ENCODE measurements at regions not wholly inside any gene's neighbourhood (a gene's known extent, or its start where the extent isn't known, plus 50 kb on each side); places are given as distances from the start of the nearest gene placed in this dataset.

- no peaks in the 10 kb centered on the region for H3K4me1 ChIP-seq (ENCODE audit: control insufficient read depth, insufficient read depth, low read length, poor library complexity, severe bottlenecking)
- no peak overlapping the region for H3K27ac ChIP-seq (ENCODE audit: insufficient read depth, low read length, poor library complexity, severe bottlenecking)
- no peaks in the 10 kb centered on the region for H3K36me3 ChIP-seq (ENCODE audit: control insufficient read depth, insufficient read depth, low read length)
- no peaks in the 10 kb centered on the region for H3K27me3 ChIP-seq (replicated peaks; ENCODE audit: control insufficient read depth, insufficient read depth, low read length, poor library complexity, severe bottlenecking)
- H3K4me3 ChIP-seq (ENCODE audit: insufficient read depth, low read depth, low read length, poor library complexity, severe bottlenecking) = no peak overlapping the region
- no peak for DNase-seq
- H3K9me3 ChIP-seq (ENCODE audit: control insufficient read depth, low read length) = no peaks in the 10 kb centered on the region
Measured at GRCh38 chr12:82176761-82177490, 181.3 kb downstream of the CCDC59 start.

GRCh38 chr12:82176026-82176425, 182.2 kb downstream of the CCDC59 start:
- Histone ChIP-seq H3K9me3 (ENCODE audit: control insufficient read depth, low read length) (no peaks in the 10 kb centered on the region), H3K27ac (ENCODE audit: insufficient read depth, low read length, poor library complexity, severe bottlenecking) (no peak overlapping the region), H3K27me3 (replicated peaks; ENCODE audit: control insufficient read depth, insufficient read depth, low read length, poor library complexity, severe bottlenecking) (no peaks in the 10 kb centered on the region), H3K36me3 (ENCODE audit: control insufficient read depth, insufficient read depth, low read length) (no peaks in the 10 kb centered on the region), H3K4me3 (ENCODE audit: insufficient read depth, low read depth, low read length, poor library complexity, severe bottlenecking) (no peak overlapping the region), H3K4me1 (ENCODE audit: control insufficient read depth, insufficient read depth, low read length, poor library complexity, severe bottlenecking) (no peaks in the 10 kb centered on the region)
- no peak for DNase-seq

GRCh38 chr12:82174936-82175335, 183.3 kb downstream of the CCDC59 start:
- Histone ChIP-seq H3K27me3 (replicated peaks; ENCODE audit: control insufficient read depth, insufficient read depth, low read length, poor library complexity, severe bottlenecking) (no peaks in the 10 kb centered on the region), H3K27ac (ENCODE audit: insufficient read depth, low read length, poor library complexity, severe bottlenecking) (no peak overlapping the region), H3K4me1 (ENCODE audit: control insufficient read depth, insufficient read depth, low read length, poor library complexity, severe bottlenecking) (no peaks in the 10 kb centered on the region), H3K9me3 (ENCODE audit: control insufficient read depth, low read length) (no peaks in the 10 kb centered on the region), H3K36me3 (ENCODE audit: control insufficient read depth, insufficient read depth, low read length) (no peaks in the 10 kb centered on the region), H3K4me3 (ENCODE audit: insufficient read depth, low read depth, low read length, poor library complexity, severe bottlenecking) (no peak overlapping the region)
- no peak for DNase-seq

- DNase-seq = no peak
- Histone ChIP-seq H3K9me3 (ENCODE audit: control insufficient read depth, low read length) (no peaks in the 10 kb centered on the region), H3K4me1 (ENCODE audit: control insufficient read depth, insufficient read depth, low read length, poor library complexity, severe bottlenecking) (no peaks in the 10 kb centered on the region), H3K27ac (ENCODE audit: insufficient read depth, low read length, poor library complexity, severe bottlenecking) (no peak overlapping the region), H3K27me3 (replicated peaks; ENCODE audit: control insufficient read depth, insufficient read depth, low read length, poor library complexity, severe bottlenecking) (no peaks in the 10 kb centered on the region), H3K36me3 (ENCODE audit: control insufficient read depth, insufficient read depth, low read length) (no peaks in the 10 kb centered on the region), H3K4me3 (ENCODE audit: insufficient read depth, low read depth, low read length, poor library complexity, severe bottlenecking) (no peak overlapping the region)
Measured at GRCh38 chr12:82174383-82174782, 183.8 kb downstream of the CCDC59 start.

- no peaks in the 10 kb centered on the region for H3K9me3 ChIP-seq (ENCODE audit: control insufficient read depth, low read length)
Measured at GRCh38 chr12:82149045-82149444, 209.1 kb downstream of the CCDC59 start.

GRCh38 chr12:82146740-82147139, 211.4 kb downstream of the CCDC59 start:
- no peaks in the 10 kb centered on the region for H3K4me1 ChIP-seq (ENCODE audit: control insufficient read depth, insufficient read depth, low read length, poor library complexity, severe bottlenecking)
- no peak overlapping the region for H3K4me3 ChIP-seq (ENCODE audit: insufficient read depth, low read depth, low read length, poor library complexity, severe bottlenecking)
- H3K36me3 ChIP-seq (ENCODE audit: control insufficient read depth, insufficient read depth, low read length) = no peaks in the 10 kb centered on the region
- H3K27me3 ChIP-seq (replicated peaks; ENCODE audit: control insufficient read depth, insufficient read depth, low read length, poor library complexity, severe bottlenecking) = no peaks in the 10 kb centered on the region
- no peak for DNase-seq
- no peak overlapping the region for H3K27ac ChIP-seq (ENCODE audit: insufficient read depth, low read length, poor library complexity, severe bottlenecking)
- no peaks in the 10 kb centered on the region for H3K9me3 ChIP-seq (ENCODE audit: control insufficient read depth, low read length)

More at GRCh38 chr12:82149045-82149444, 209.1 kb downstream of the CCDC59 start:
- H3K4me3 ChIP-seq (ENCODE audit: insufficient read depth, low read depth, low read length, poor library complexity, severe bottlenecking) = no peak overlapping the region
- no peaks in the 10 kb centered on the region for H3K27me3 ChIP-seq (replicated peaks; ENCODE audit: control insufficient read depth, insufficient read depth, low read length, poor library complexity, severe bottlenecking)
- no peaks in the 10 kb centered on the region for H3K4me1 ChIP-seq (ENCODE audit: control insufficient read depth, insufficient read depth, low read length, poor library complexity, severe bottlenecking)
- H3K36me3 ChIP-seq (ENCODE audit: control insufficient read depth, insufficient read depth, low read length) = no peaks in the 10 kb centered on the region
- H3K27ac ChIP-seq (ENCODE audit: insufficient read depth, low read length, poor library complexity, severe bottlenecking) = no peak overlapping the region
- no peak for DNase-seq

GRCh38 chr12:82144505-82144904, 213.7 kb downstream of the CCDC59 start:
- no peaks in the 10 kb centered on the region for H3K9me3 ChIP-seq (ENCODE audit: control insufficient read depth, low read length)
- H3K4me1 ChIP-seq (ENCODE audit: control insufficient read depth, insufficient read depth, low read length, poor library complexity, severe bottlenecking) = no peaks in the 10 kb centered on the region
- H3K27me3 ChIP-seq (replicated peaks; ENCODE audit: control insufficient read depth, insufficient read depth, low read length, poor library complexity, severe bottlenecking) = no peaks in the 10 kb centered on the region
- no peak overlapping the region for H3K4me3 ChIP-seq (ENCODE audit: insufficient read depth, low read depth, low read length, poor library complexity, severe bottlenecking)
- H3K27ac ChIP-seq (ENCODE audit: insufficient read depth, low read length, poor library complexity, severe bottlenecking) = no peak overlapping the region
- no peaks in the 10 kb centered on the region for H3K36me3 ChIP-seq (ENCODE audit: control insufficient read depth, insufficient read depth, low read length)
- DNase-seq = no peak

GRCh38 chr12:82132390-82132789, 225.8 kb downstream of the CCDC59 start:
- no peak for DNase-seq
- H3K27me3 ChIP-seq (replicated peaks; ENCODE audit: control insufficient read depth, insufficient read depth, low read length, poor library complexity, severe bottlenecking) = no peaks in the 10 kb centered on the region

GRCh38 chr12:82130762-82131161, 227.4 kb downstream of the CCDC59 start:
- no peak overlapping the region for H3K27ac ChIP-seq (ENCODE audit: insufficient read depth, low read length, poor library complexity, severe bottlenecking)
- no peaks in the 10 kb centered on the region for H3K4me1 ChIP-seq (ENCODE audit: control insufficient read depth, insufficient read depth, low read length, poor library complexity, severe bottlenecking)
- no peaks in the 10 kb centered on the region for H3K36me3 ChIP-seq (ENCODE audit: control insufficient read depth, insufficient read depth, low read length)
- H3K9me3 ChIP-seq (ENCODE audit: control insufficient read depth, low read length) = no peaks in the 10 kb centered on the region
- H3K27me3 ChIP-seq (replicated peaks; ENCODE audit: control insufficient read depth, insufficient read depth, low read length, poor library complexity, severe bottlenecking) = no peaks in the 10 kb centered on the region
- no peak for DNase-seq
- H3K4me3 ChIP-seq (ENCODE audit: insufficient read depth, low read depth, low read length, poor library complexity, severe bottlenecking) = no peak overlapping the region

More at GRCh38 chr12:82132390-82132789, 225.8 kb downstream of the CCDC59 start:
- Histone ChIP-seq H3K4me1 (ENCODE audit: control insufficient read depth, insufficient read depth, low read length, poor library complexity, severe bottlenecking) (no peaks in the 10 kb centered on the region), H3K4me3 (ENCODE audit: insufficient read depth, low read depth, low read length, poor library complexity, severe bottlenecking) (no peak overlapping the region), H3K9me3 (ENCODE audit: control insufficient read depth, low read length) (no peaks in the 10 kb centered on the region), H3K36me3 (ENCODE audit: control insufficient read depth, insufficient read depth, low read length) (no peaks in the 10 kb centered on the region), H3K27ac (ENCODE audit: insufficient read depth, low read length, poor library complexity, severe bottlenecking) (no peak overlapping the region)

- DNase-seq = no peak
- Histone ChIP-seq H3K36me3 (ENCODE audit: control insufficient read depth, insufficient read depth, low read length) (no peaks in the 10 kb centered on the region), H3K9me3 (ENCODE audit: control insufficient read depth, low read length) (no peaks in the 10 kb centered on the region), H3K27me3 (replicated peaks; ENCODE audit: control insufficient read depth, insufficient read depth, low read length, poor library complexity, severe bottlenecking) (no peaks in the 10 kb centered on the region), H3K27ac (ENCODE audit: insufficient read depth, low read length, poor library complexity, severe bottlenecking) (no peak overlapping the region), H3K4me1 (ENCODE audit: control insufficient read depth, insufficient read depth, low read length, poor library complexity, severe bottlenecking) (no peaks in the 10 kb centered on the region), H3K4me3 (ENCODE audit: insufficient read depth, low read depth, low read length, poor library complexity, severe bottlenecking) (no peak overlapping the region)
Measured at GRCh38 chr12:82124711-82125380, 233.3 kb downstream of the CCDC59 start.
